Breast epithelium (tissue), 4 donors: ENCODE measurements at regions not wholly inside any gene's neighbourhood (a gene's known extent, or its start where the extent isn't known, plus 50 kb on each side); places are given as distances from the start of the nearest gene placed in this dataset.

Source experiments
- DNase-seq, 2 donors: peaks; one replicate each; pipeline ENCODE4 v3.0.0-alpha.2; 2019; ENCODE audit warnings: low spot score in 2 of 2
- H3K27ac ChIP-seq, 2 donors: fragments of 200-600 bp; sonication (generic) in 1 of 2; one replicate each; pipeline ENCODE4 v1.5.1; 2016 to 2019; ENCODE audit warnings: mild to moderate bottlenecking in 1 of 2
- H3K27me3 ChIP-seq, 2 donors: fragments of 200-600 bp; sonication (generic) in 1 of 2; one replicate each; pipeline versions ENCODE4 v1.5.1 to v1.6.0; 2017 to 2019; ENCODE audit warnings: control low read depth in 1 of 2, mild to moderate bottlenecking in 1 of 2
- H3K36me3 ChIP-seq: fragments of 200-600 bp; one replicate; pipeline ENCODE4 v1.5.1; 2019
- H3K4me1 ChIP-seq, 2 donors: fragments of 200-600 bp; sonication (generic); one replicate each; pipeline ENCODE4 v1.5.1; 2016 to 2019; ENCODE audit warnings: control low read depth in 1 of 2
- H3K4me3 ChIP-seq, 3 donors: fragments of 200-600 bp; sonication (generic); 1 replicate in 2 of 3; 2 replicates in 1 of 3; pipeline ENCODE4 v1.5.1; 2016 to 2019; ENCODE audit warnings: mild to moderate bottlenecking in 3 of 3, moderate library complexity in 2 of 3
- H3K9me3 ChIP-seq, 2 donors: fragments of 200-600 bp; sonication (generic) in 1 of 2; one replicate each; pipeline ENCODE4 v1.5.1; 2016 to 2019; ENCODE audit warnings: control low read depth in 1 of 2
- CTCF ChIP-seq, 3 donors: fragments of 450-650 bp; IDR thresholded peaks; one replicate each; pipeline ENCODE4 v1.5.1; 2016 to 2017; ENCODE audit warnings: antibody characterized with exemption in 3 of 3, mild to moderate bottlenecking in 3 of 3, moderate library complexity in 3 of 3
- POLR2A ChIP-seq: fragments of 450-650 bp; IDR thresholded peaks from one replicate; pipeline ENCODE4 v1.6.1; 2016; ENCODE audit warnings: antibody characterized with exemption, mild to moderate bottlenecking, moderate library complexity
- POLR2AphosphoS5 ChIP-seq, 3 donors: sonication (generic); formaldehyde crosslinking; IDR thresholded peaks; one replicate each; pipeline ENCODE4 v1.6.1; 2017; ENCODE audit warnings: antibody characterized with exemption in 3 of 3
- intact Hi-C: fragments of 100-400 bp; cut with DNase I; formaldehyde crosslinking; loops from one replicate; pipeline ENCODE4 v1.15.1; 2023; ENCODE audit warnings: low total_unique reads

- TF ChIP-seq POLR2A (no peak), CTCF (IDR thresholded peaks at IDR 0.05) (no peak), POLR2AphosphoS5 (IDR thresholded peaks at IDR 0.05) (no peak)
- Histone ChIP-seq H3K4me1 (no peaks in the 10 kb centered on the region), H3K36me3 (no peaks in the 10 kb centered on the region), H3K27ac (no peak overlapping the region), H3K9me3 (peaks cover 7 to 15% of the 10 kb centered on the region in 2 donors), H3K27me3 (peaks cover 0 to 8% of the 10 kb centered on the region in 2 donors), H3K4me3 (no peak overlapping the region)
- intact Hi-C loops, result no loop called here
- DNase-seq, result no peak
Measured at GRCh38 chr16:73923951-73924350, 372.7 kb upstream of the PSMD7 start.

DNA sequence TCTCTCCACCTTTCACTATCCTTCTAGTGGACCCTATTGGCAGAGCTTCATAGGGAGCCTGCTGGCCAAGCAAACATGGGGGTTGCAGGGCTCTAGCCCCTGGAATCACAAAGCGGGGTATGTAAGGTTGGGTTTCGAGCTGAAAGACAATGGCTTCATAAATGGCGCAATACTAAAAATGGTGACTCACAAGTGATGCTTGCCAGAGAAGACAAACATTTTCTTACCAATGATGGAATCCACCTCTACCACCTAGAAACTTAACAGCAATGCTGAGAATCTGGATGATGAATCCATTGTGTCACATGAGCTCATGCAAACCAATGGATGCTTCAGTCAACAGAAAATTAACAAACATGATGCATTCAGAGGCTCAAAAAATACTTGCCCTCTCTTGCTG, 375.3 kb upstream of the PSMD7 start:
- Histone ChIP-seq H3K4me1 (no peaks in the 10 kb centered on the region), H3K27ac (no peak overlapping the region), H3K36me3 (no peaks in the 10 kb centered on the region), H3K9me3 (peaks cover 0 to under 1% of the 10 kb centered on the region in 2 donors), H3K4me3 (no peak overlapping the region), H3K27me3 (peaks cover 0 to 8% of the 10 kb centered on the region in 2 donors)
- DNase-seq, result no peak
- no peak for TF ChIP-seq POLR2AphosphoS5 (IDR thresholded peaks at IDR 0.05)
- no peak for TF ChIP-seq POLR2A
- intact Hi-C loops, result no loop called here

GRCh38 chr16:73916829-73917594, 379.6 kb upstream of the PSMD7 start:
- TF ChIP-seq CTCF (IDR thresholded peaks at IDR 0.05) (no peak), POLR2AphosphoS5 (IDR thresholded peaks at IDR 0.05) (no peak), POLR2A (no peak)
- no peaks in the 10 kb centered on the region for H3K4me1 ChIP-seq
- DNase-seq, result no peak
- intact Hi-C loops, result no loop called here
- H3K27me3 ChIP-seq, result peaks cover 0 to 10% of the 10 kb centered on the region in 2 donors
- no peak overlapping the region for H3K27ac ChIP-seq
- H3K4me3 ChIP-seq, result no peak overlapping the region
- H3K36me3 ChIP-seq, result no peaks in the 10 kb centered on the region
- H3K9me3 ChIP-seq, result no peaks in the 10 kb centered on the region

DNA sequence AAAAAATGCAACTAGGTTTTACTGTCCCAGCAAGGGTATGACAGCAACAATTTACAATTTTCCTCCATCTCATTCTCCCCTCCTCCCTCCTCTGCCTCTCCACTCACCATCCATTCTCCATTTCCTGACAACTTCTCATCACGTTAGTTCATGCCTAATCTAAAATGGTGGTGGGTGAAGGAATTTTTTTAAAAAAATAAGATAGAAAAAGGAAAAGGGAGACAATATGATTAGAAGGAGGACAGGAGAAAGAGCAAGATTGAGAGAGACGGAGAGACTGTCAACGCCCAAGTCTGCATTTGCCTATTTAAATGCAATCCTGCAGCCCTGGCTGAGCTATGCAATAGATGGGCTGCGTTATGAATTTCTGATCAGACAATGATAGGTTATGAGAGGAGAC, 380.7 kb upstream of the PSMD7 start:
- no peak overlapping the region for H3K27ac ChIP-seq
- peaks cover 0 to 3% of the 10 kb centered on the region in 2 donors for H3K27me3 ChIP-seq
- no peaks in the 10 kb centered on the region for H3K9me3 ChIP-seq
- H3K4me1 ChIP-seq, result no peaks in the 10 kb centered on the region
- no peak overlapping the region for H3K4me3 ChIP-seq
- DNase-seq, result no peak
- TF ChIP-seq CTCF (IDR thresholded peaks at IDR 0.05) (no peak), POLR2AphosphoS5 (IDR thresholded peaks at IDR 0.05) (no peak), POLR2A (no peak)
- intact Hi-C loops, result no loop called here
- no peaks in the 10 kb centered on the region for H3K36me3 ChIP-seq

DNA sequence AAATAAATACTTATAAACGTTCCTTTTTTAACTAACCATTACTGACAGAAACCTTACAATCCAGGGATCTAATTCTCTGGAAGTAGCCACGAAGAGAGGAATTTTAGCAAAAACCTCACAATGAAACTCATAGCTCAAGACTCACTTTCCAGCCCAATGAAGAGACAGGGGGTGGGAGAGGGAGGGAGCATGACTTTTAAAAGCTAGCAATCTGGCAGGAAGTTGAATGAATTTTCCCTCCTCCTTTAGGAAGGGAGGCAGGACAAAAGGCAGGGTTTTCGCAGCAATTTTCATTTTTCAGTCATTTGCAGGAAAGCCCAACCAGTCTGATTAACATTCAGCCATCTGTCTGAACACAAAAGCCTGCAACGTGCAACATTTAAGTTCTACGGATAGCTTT, 381.5 kb upstream of the PSMD7 start:
- no peaks in the 10 kb centered on the region for H3K36me3 ChIP-seq
- peaks cover 0 to 3% of the 10 kb centered on the region in 2 donors for H3K27me3 ChIP-seq
- intact Hi-C loops, result no loop called here
- H3K4me1 ChIP-seq, result no peaks in the 10 kb centered on the region
- no peak overlapping the region for H3K4me3 ChIP-seq
- TF ChIP-seq CTCF (IDR thresholded peaks at IDR 0.05) (no peak), POLR2AphosphoS5 (IDR thresholded peaks at IDR 0.05) (no peak), POLR2A (no peak)
- no peak overlapping the region for H3K27ac ChIP-seq
- no peak for DNase-seq
- no peaks in the 10 kb centered on the region for H3K9me3 ChIP-seq
